A673 (cell line): ENCODE measurements at regions not wholly inside any gene's neighbourhood (a gene's known extent, or its start where the extent isn't known, plus 50 kb on each side); places are given as distances from the start of the nearest gene placed in this dataset.

Experiments
- EZH2 ChIP-seq: fragments of 200-600 bp; sonication (generic); IDR thresholded peaks from 2 replicates; pipeline ENCODE4 v1.6.1; 2017; ENCODE audit warnings: borderline replicate concordance, low read depth, mild to moderate bottlenecking, mixed read lengths, antibody characterized with exemption, low read length; ENCODE audit not compliant: poor library complexity, severe bottlenecking
- TF ChIP-seq, protein P1 (sequence below): fragments of 300-800, 200-600 bp; sonication (generic); conservative IDR thresholded peaks from 2 replicates; pipeline ENCODE4 v1.5.1; 2017; ENCODE audit warnings: low read depth, mild to moderate bottlenecking, antibody characterized with exemption, low read length, moderate library complexity, mixed read lengths

DNA sequence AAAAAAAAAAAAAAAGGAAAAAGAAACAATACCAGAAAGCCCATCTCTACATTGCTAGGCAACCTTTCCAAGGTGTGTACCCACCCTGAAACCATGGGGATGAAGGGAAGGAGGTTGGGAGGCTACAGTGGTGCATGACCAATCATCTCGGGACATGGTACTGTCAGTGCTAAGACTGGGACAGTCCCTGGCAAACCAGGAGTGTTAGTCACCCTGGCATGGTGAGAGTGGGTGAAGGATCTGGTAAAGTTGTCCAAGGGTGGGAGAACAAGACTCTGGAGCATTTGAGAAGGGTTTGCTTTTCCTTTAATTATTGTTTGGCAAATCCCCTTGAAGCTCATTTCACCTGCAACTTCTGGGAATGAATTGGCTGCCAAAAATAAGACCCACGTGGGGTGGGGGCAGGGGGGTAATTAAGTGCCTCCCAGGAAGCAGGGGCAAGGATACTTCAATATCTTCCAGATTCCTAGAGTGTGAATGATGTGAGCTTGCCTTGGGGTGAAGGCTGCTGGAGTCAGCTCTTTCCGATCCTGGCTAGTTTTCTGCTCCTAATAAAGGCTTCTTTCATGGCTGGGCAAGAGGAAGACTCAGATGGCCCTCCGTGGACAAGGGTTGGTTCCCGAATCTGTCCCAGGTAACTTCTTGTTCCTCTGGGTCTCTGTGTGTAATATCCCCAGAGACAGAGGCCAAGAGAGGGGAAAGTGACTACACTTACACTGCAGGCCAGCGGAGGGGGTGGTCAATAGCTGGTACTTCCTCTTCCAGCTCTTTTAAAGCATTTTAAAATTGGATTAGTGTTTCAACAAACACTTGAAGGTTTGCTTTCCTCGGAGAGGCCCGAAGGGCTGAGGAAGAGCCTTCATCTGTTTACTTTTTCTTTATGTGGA, 61.6 kb upstream of the SPRY4 start:
- no peak for TF ChIP-seq EZH2
- TF ChIP-seq, protein P1, sequence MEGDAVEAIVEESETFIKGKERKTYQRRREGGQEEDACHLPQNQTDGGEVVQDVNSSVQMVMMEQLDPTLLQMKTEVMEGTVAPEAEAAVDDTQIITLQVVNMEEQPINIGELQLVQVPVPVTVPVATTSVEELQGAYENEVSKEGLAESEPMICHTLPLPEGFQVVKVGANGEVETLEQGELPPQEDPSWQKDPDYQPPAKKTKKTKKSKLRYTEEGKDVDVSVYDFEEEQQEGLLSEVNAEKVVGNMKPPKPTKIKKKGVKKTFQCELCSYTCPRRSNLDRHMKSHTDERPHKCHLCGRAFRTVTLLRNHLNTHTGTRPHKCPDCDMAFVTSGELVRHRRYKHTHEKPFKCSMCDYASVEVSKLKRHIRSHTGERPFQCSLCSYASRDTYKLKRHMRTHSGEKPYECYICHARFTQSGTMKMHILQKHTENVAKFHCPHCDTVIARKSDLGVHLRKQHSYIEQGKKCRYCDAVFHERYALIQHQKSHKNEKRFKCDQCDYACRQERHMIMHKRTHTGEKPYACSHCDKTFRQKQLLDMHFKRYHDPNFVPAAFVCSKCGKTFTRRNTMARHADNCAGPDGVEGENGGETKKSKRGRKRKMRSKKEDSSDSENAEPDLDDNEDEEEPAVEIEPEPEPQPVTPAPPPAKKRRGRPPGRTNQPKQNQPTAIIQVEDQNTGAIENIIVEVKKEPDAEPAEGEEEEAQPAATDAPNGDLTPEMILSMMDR = no peak
